ENCODE measurements at regions not wholly inside any gene's neighbourhood (a gene's known extent, or its start where the extent isn't known, plus 50 kb on each side); places are given as distances from the start of the nearest gene placed in this dataset.

- DNase-seq (ENCODE audit: low read depth in 2 of 2) = no peak
Measured at GRCh38 chr22:49327411-49328117, 500.1 kb downstream of the BRD1 start.

GRCh38 chr22:49326558-49326957, 501.1 kb downstream of the BRD1 start:
- DNase-seq (ENCODE audit: low read depth in 2 of 2) = no peak

GRCh38 chr22:49325531-49326395, 501.9 kb downstream of the BRD1 start:
- DNase-seq (ENCODE audit: low read depth in 2 of 2) = no peak

- DNase-seq (ENCODE audit: low read depth in 2 of 2) = no peak
Measured at GRCh38 chr22:49324527-49325491, 502.9 kb downstream of the BRD1 start.

GRCh38 chr22:49323751-49324415, 503.8 kb downstream of the BRD1 start:
- DNase-seq (ENCODE audit: low read depth in 2 of 2) = no peak

GRCh38 chr22:49322861-49323622, 504.6 kb downstream of the BRD1 start:
- DNase-seq (ENCODE audit: low read depth in 2 of 2) = no peak

- DNase-seq (ENCODE audit: low read depth in 2 of 2) = no peak
Measured at GRCh38 chr22:49322231-49322630, 505.4 kb downstream of the BRD1 start.

- no peak for DNase-seq (ENCODE audit: low read depth in 2 of 2)
Measured at GRCh38 chr22:49321477-49322055, 506.1 kb downstream of the BRD1 start.

GRCh38 chr22:49320714-49321476, 506.8 kb downstream of the BRD1 start:
- DNase-seq (ENCODE audit: low read depth in 2 of 2) = no peak

GRCh38 chr22:49317369-49317768, 510.3 kb downstream of the BRD1 start:
- DNase-seq (ENCODE audit: low read depth in 2 of 2) = no peak

- DNase-seq (ENCODE audit: low read depth in 2 of 2) = no peak
Measured at GRCh38 chr22:49312601-49313000, 515.1 kb downstream of the BRD1 start.

GRCh38 chr22:49310354-49310753, 517.3 kb downstream of the BRD1 start:
- DNase-seq (ENCODE audit: low read depth in 2 of 2) = no peak

- no peak for DNase-seq (ENCODE audit: low read depth in 2 of 2)
Measured at GRCh38 chr22:49308300-49308699, 519.4 kb downstream of the BRD1 start.

- DNase-seq (ENCODE audit: low read depth in 2 of 2) = no peak
Measured at GRCh38 chr22:49307870-49308269, 519.8 kb downstream of the BRD1 start.

GRCh38 chr22:49307481-49307830, 520.2 kb downstream of the BRD1 start:
- no peak for DNase-seq (ENCODE audit: low read depth in 2 of 2)

- no peak for DNase-seq (ENCODE audit: low read depth in 2 of 2)
Measured at GRCh38 chr22:49306632-49307480, 520.8 kb downstream of the BRD1 start.

- DNase-seq (ENCODE audit: low read depth in 2 of 2) = no peak
Measured at GRCh38 chr22:49305966-49306631, 521.6 kb downstream of the BRD1 start.
